WTC11 (cell line): ENCODE measurements at regions not wholly inside any gene's neighbourhood (a gene's known extent, or its start where the extent isn't known, plus 50 kb on each side); places are given as distances from the start of the nearest gene placed in this dataset.

Experiments
- ATAC-seq: fragments of 200-7000 bp; cut with Tn5 transposase; 2 replicates; pipeline ENCODE4 v1.10.0; 2021; ENCODE audit warnings: mild to moderate bottlenecking, moderate library complexity
- CTCF ChIA-PET: fragments of 300-600 bp; sonication (Branson Sonifier 250); formaldehyde crosslinking; loops from one replicate; lab custom pipeline; 2021; ENCODE audit warnings: antibody characterized with exemption; lab: Charles Lee
- POLR2A ChIA-PET: fragments of 350-600 bp; sonication (Branson Sonifier 250); formaldehyde crosslinking; loops from one replicate; lab custom pipeline; 2021; ENCODE audit warnings: antibody characterized with exemption; lab: Charles Lee
- DNase-seq: peaks from one replicate; pipeline ENCODE4 v3.0.0; 2021; ENCODE audit warnings: low spot score
- H3K27ac Mint-ChIP-seq: 2 replicates; pipeline ENCODE4 v1.8.0; 2021; ENCODE audit warnings: mixed read lengths
- H3K27me3 Mint-ChIP-seq: 2 replicates; pipeline ENCODE4 v1.8.0; 2021; ENCODE audit warnings: low read depth, mild to moderate bottlenecking, moderate library complexity, mixed read lengths
- H3K36me3 Mint-ChIP-seq: 2 replicates; pipeline ENCODE4 v1.8.0; 2021; ENCODE audit warnings: mixed read lengths
- H3K4me1 Mint-ChIP-seq: 2 replicates; pipeline ENCODE4 v1.8.0; 2022; ENCODE audit warnings: mixed read lengths
- H3K4me3 Mint-ChIP-seq: 2 replicates; pipeline ENCODE4 v1.8.0; 2021; ENCODE audit warnings: mild to moderate bottlenecking, moderate library complexity, mixed read lengths
- H3K9me3 Mint-ChIP-seq: 2 replicates; pipeline ENCODE4 v1.8.0; 2021; ENCODE audit warnings: mixed read lengths
- CREB1 ChIP-seq: sonication (generic); formaldehyde crosslinking; IDR thresholded peaks from 2 replicates; pipeline ENCODE4 v1.8.0; 2023; ENCODE audit warnings: mild to moderate bottlenecking, missing genetic modification reagents
- ESRRA ChIP-seq: sonication (generic); formaldehyde crosslinking; IDR thresholded peaks from 2 replicates; pipeline ENCODE4 v1.8.1; 2022; ENCODE audit warnings: mild to moderate bottlenecking, missing genetic modification reagents, borderline replicate concordance
- IRF1 ChIP-seq: sonication (generic); formaldehyde crosslinking; IDR thresholded peaks from 2 replicates; pipeline ENCODE4 v1.8.0; 2023; ENCODE audit warnings: missing genetic modification reagents
- NFATC4 ChIP-seq: fragments of 250-450 bp; sonication (Bioruptor Pico); IDR thresholded peaks from 2 replicates; pipeline ENCODE4 v1.9.0; 2021; ENCODE audit warnings: mild to moderate bottlenecking
- NR2C2 ChIP-seq: sonication (generic); formaldehyde crosslinking; IDR thresholded peaks from 2 replicates; pipeline ENCODE4 v1.8.0; 2022; ENCODE audit warnings: mild to moderate bottlenecking, missing genetic modification reagents
- PRRX2 ChIP-seq: fragments of 250-450 bp; sonication (Bioruptor Pico); IDR thresholded peaks from 2 replicates; pipeline ENCODE4 v1.8.0; 2021; ENCODE audit warnings: mild to moderate bottlenecking
- TCF7 ChIP-seq: sonication (generic); formaldehyde crosslinking; IDR thresholded peaks from 2 replicates; pipeline ENCODE4 v1.8.0; 2022; ENCODE audit warnings: mild to moderate bottlenecking, low read depth, missing genetic modification reagents, moderate library complexity
- TEAD4 ChIP-seq: sonication (generic); formaldehyde crosslinking; IDR thresholded peaks from 2 replicates; pipeline ENCODE4 v1.8.0; 2022; ENCODE audit warnings: mild to moderate bottlenecking, missing genetic modification reagents
- TF ChIP-seq, protein P1 (sequence below): sonication (generic); formaldehyde crosslinking; IDR thresholded peaks from 2 replicates; pipeline ENCODE4 v1.8.0; 2023; ENCODE audit warnings: missing genetic modification reagents, mild to moderate bottlenecking, borderline replicate concordance
- TF ChIP-seq, protein P2 (sequence below): sonication (generic); formaldehyde crosslinking; IDR thresholded peaks from 2 replicates; pipeline ENCODE4 v1.8.1; 2023; ENCODE audit warnings: mild to moderate bottlenecking, moderate library complexity, missing genetic modification reagents
- TF ChIP-seq, protein P3 (sequence below): sonication (generic); formaldehyde crosslinking; IDR thresholded peaks from 2 replicates; pipeline ENCODE4 v1.8.0; 2022; ENCODE audit warnings: missing genetic modification reagents
- TF ChIP-seq, protein P4 (sequence below): sonication (generic); formaldehyde crosslinking; conservative IDR thresholded peaks from 2 replicates; pipeline ENCODE4 v1.8.1; 2023; ENCODE audit warnings: mild to moderate bottlenecking, low read depth, missing genetic modification reagents, moderate library complexity

DNA sequence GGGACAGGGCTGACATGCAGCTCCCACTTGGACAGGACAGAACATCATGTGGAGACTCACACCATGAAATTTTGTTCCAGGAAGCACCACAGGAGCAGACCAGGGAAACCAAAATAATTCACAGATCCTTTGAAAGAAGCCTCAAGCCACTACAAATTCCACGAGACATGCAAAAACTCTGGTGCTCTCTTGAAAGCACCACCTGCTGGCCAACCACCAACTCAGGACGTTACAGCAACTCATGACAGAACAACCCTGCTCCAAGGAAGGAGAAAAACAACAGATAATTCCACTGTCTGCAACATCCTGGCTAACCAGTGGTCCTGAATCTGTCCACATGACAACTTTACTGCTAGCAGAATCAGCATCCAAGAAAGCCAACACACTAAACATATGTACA is 516.0 kb downstream of the SPATA31D1 start (continued):
- TF ChIP-seq, protein P1, sequence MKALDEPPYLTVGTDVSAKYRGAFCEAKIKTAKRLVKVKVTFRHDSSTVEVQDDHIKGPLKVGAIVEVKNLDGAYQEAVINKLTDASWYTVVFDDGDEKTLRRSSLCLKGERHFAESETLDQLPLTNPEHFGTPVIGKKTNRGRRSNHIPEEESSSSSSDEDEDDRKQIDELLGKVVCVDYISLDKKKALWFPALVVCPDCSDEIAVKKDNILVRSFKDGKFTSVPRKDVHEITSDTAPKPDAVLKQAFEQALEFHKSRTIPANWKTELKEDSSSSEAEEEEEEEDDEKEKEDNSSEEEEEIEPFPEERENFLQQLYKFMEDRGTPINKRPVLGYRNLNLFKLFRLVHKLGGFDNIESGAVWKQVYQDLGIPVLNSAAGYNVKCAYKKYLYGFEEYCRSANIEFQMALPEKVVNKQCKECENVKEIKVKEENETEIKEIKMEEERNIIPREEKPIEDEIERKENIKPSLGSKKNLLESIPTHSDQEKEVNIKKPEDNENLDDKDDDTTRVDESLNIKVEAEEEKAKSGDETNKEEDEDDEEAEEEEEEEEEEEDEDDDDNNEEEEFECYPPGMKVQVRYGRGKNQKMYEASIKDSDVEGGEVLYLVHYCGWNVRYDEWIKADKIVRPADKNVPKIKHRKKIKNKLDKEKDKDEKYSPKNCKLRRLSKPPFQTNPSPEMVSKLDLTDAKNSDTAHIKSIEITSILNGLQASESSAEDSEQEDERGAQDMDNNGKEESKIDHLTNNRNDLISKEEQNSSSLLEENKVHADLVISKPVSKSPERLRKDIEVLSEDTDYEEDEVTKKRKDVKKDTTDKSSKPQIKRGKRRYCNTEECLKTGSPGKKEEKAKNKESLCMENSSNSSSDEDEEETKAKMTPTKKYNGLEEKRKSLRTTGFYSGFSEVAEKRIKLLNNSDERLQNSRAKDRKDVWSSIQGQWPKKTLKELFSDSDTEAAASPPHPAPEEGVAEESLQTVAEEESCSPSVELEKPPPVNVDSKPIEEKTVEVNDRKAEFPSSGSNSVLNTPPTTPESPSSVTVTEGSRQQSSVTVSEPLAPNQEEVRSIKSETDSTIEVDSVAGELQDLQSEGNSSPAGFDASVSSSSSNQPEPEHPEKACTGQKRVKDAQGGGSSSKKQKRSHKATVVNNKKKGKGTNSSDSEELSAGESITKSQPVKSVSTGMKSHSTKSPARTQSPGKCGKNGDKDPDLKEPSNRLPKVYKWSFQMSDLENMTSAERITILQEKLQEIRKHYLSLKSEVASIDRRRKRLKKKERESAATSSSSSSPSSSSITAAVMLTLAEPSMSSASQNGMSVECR, result no peak
- TF ChIP-seq TEAD4 (no peak), CREB1 (CRISPR knock-in tag) (no peak), IRF1 (no peak), ESRRA (CRISPR knock-in tag) (no peak), TCF7 (CRISPR knock-in tag) (no peak), NR2C2 (CRISPR knock-in tag) (no peak), PRRX2 (no peak)
- TF ChIP-seq, protein P2, sequence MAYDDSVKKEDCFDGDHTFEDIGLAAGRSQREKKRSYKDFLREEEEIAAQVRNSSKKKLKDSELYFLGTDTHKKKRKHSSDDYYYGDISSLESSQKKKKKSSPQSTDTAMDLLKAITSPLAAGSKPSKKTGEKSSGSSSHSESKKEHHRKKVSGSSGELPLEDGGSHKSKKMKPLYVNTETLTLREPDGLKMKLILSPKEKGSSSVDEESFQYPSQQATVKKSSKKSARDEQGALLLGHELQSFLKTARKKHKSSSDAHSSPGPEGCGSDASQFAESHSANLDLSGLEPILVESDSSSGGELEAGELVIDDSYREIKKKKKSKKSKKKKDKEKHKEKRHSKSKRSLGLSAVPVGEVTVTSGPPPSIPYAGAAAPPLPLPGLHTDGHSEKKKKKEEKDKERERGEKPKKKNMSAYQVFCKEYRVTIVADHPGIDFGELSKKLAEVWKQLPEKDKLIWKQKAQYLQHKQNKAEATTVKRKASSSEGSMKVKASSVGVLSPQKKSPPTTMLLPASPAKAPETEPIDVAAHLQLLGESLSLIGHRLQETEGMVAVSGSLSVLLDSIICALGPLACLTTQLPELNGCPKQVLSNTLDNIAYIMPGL (CRISPR knock-in tag), result no peak
- TF ChIP-seq, protein P3, sequence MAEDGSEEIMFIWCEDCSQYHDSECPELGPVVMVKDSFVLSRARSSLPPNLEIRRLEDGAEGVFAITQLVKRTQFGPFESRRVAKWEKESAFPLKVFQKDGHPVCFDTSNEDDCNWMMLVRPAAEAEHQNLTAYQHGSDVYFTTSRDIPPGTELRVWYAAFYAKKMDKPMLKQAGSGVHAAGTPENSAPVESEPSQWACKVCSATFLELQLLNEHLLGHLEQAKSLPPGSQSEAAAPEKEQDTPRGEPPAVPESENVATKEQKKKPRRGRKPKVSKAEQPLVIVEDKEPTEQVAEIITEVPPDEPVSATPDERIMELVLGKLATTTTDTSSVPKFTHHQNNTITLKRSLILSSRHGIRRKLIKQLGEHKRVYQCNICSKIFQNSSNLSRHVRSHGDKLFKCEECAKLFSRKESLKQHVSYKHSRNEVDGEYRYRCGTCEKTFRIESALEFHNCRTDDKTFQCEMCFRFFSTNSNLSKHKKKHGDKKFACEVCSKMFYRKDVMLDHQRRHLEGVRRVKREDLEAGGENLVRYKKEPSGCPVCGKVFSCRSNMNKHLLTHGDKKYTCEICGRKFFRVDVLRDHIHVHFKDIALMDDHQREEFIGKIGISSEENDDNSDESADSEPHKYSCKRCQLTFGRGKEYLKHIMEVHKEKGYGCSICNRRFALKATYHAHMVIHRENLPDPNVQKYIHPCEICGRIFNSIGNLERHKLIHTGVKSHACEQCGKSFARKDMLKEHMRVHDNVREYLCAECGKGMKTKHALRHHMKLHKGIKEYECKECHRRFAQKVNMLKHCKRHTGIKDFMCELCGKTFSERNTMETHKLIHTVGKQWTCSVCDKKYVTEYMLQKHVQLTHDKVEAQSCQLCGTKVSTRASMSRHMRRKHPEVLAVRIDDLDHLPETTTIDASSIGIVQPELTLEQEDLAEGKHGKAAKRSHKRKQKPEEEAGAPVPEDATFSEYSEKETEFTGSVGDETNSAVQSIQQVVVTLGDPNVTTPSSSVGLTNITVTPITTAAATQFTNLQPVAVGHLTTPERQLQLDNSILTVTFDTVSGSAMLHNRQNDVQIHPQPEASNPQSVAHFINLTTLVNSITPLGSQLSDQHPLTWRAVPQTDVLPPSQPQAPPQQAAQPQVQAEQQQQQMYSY (CRISPR knock-in tag), result no peak

- no peaks in the 10 kb centered on the region for H3K36me3 Mint-ChIP-seq
- ChIA-PET CTCF (no interaction called here), POLR2A (no interaction called here)
- no peak overlapping the region for H3K27ac Mint-ChIP-seq
- H3K9me3 Mint-ChIP-seq, result peaks cover 20% of the 10 kb centered on the region
- H3K4me1 Mint-ChIP-seq, result no peaks in the 10 kb centered on the region
- no peak for ATAC-seq
- H3K27me3 Mint-ChIP-seq, result no peaks in the 10 kb centered on the region; the same call in 1 of the 2 replicates
- no peak for TF ChIP-seq NFATC4 (CRISPR knock-in tag)
- TF ChIP-seq, protein P4, sequence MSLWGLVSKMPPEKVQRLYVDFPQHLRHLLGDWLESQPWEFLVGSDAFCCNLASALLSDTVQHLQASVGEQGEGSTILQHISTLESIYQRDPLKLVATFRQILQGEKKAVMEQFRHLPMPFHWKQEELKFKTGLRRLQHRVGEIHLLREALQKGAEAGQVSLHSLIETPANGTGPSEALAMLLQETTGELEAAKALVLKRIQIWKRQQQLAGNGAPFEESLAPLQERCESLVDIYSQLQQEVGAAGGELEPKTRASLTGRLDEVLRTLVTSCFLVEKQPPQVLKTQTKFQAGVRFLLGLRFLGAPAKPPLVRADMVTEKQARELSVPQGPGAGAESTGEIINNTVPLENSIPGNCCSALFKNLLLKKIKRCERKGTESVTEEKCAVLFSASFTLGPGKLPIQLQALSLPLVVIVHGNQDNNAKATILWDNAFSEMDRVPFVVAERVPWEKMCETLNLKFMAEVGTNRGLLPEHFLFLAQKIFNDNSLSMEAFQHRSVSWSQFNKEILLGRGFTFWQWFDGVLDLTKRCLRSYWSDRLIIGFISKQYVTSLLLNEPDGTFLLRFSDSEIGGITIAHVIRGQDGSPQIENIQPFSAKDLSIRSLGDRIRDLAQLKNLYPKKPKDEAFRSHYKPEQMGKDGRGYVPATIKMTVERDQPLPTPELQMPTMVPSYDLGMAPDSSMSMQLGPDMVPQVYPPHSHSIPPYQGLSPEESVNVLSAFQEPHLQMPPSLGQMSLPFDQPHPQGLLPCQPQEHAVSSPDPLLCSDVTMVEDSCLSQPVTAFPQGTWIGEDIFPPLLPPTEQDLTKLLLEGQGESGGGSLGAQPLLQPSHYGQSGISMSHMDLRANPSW (CRISPR knock-in tag), result no peak
- TF ChIP-seq, all 79 proteins: peak for 0
- H3K4me3 Mint-ChIP-seq, result no peak overlapping the region
- no peak for DNase-seq
These were observed 523.1 kb downstream of the SPATA31D1 start for GRCh38 chr9:82511626-82512025.
